Liver (tissue), 8 donors: ENCODE measurements at regions not wholly inside any gene's neighbourhood (a gene's known extent, or its start where the extent isn't known, plus 50 kb on each side); places are given as distances from the start of the nearest gene placed in this dataset.
"Not testable (repeated sequence)": the region's sequence is repeated elsewhere in the genome, so short reads cannot be mapped to it uniquely, and the experiment has no call there.

ENCODE experiments used
- DNase-seq: peaks from one replicate; pipeline ENCODE4 v3.0.0-alpha.2; 2017; ENCODE audit warnings: low spot score
- H3K27ac ChIP-seq, 2 donors: one replicate each; pipeline ENCODE4 v1.7.0; 2013; ENCODE audit warnings: inconsistent platforms in 2 of 2, low read length in 2 of 2, control low read depth in 1 of 2, low read depth in 1 of 2, mild to moderate bottlenecking in 1 of 2
- H3K27me3 ChIP-seq, 4 donors: one replicate each; pipeline versions ENCODE4 v1.6.1 to v1.7.0; 2013; ENCODE audit warnings: low read length in 3 of 4, inconsistent platforms in 1 of 4, mild to moderate bottlenecking in 1 of 4, moderate library complexity in 1 of 4; ENCODE audit not compliant: control insufficient read depth in 4 of 4, insufficient read depth in 4 of 4
- H3K36me3 ChIP-seq, 4 donors: one replicate each; pipeline versions ENCODE4 v1.6.1 to v1.7.0; 2013; ENCODE audit warnings: low read length in 3 of 4, mild to moderate bottlenecking in 3 of 4, low read depth in 1 of 4, moderate library complexity in 1 of 4; ENCODE audit not compliant: control insufficient read depth in 4 of 4, insufficient read depth in 3 of 4
- H3K4me1 ChIP-seq, 4 donors: one replicate each; pipeline versions ENCODE4 v1.6.1 to v1.7.0; 2013; ENCODE audit warnings: low read length in 3 of 4, mild to moderate bottlenecking in 3 of 4, moderate library complexity in 1 of 4; ENCODE audit not compliant: control insufficient read depth in 4 of 4, insufficient read depth in 4 of 4
- H3K4me3 ChIP-seq, 3 donors: one replicate each; pipeline versions ENCODE4 v1.6.1 to v1.7.0; 2013; ENCODE audit warnings: low read length in 3 of 3, control low read depth in 1 of 3, low read depth in 1 of 3, mild to moderate bottlenecking in 1 of 3
- H3K9ac ChIP-seq, 2 donors: one replicate each; pipeline ENCODE4 v1.7.0; 2013; ENCODE audit warnings: low read length in 2 of 2, mild to moderate bottlenecking in 2 of 2, moderate library complexity in 2 of 2, control low read depth in 1 of 2, low read depth in 1 of 2
- H3K9me3 ChIP-seq, 4 donors: one replicate each; pipeline versions ENCODE4 v1.6.1 to v1.7.0; 2013; ENCODE audit warnings: low read length in 3 of 4; ENCODE audit not compliant: control insufficient read depth in 4 of 4
- ATF3 ChIP-seq: IDR thresholded peaks from 2 replicates; pipeline ENCODE4 v1.6.1; 2016; ENCODE audit warnings: antibody characterized with exemption
- EGR1 ChIP-seq, 2 donors: IDR thresholded peaks; 2 replicates each; pipeline ENCODE4 v1.6.1; 2016 to 2018; ENCODE audit warnings: antibody characterized with exemption in 2 of 2, low read depth in 2 of 2
- FOXA1 ChIP-seq: IDR thresholded peaks from 2 replicates; pipeline ENCODE4 v1.6.1; 2016; ENCODE audit warnings: antibody characterized with exemption
- FOXA2 ChIP-seq: IDR thresholded peaks from 2 replicates; pipeline ENCODE4 v1.6.1; 2016; ENCODE audit warnings: antibody characterized with exemption
- GABPA ChIP-seq, 2 donors: IDR thresholded peaks in 1 of 2; conservative IDR thresholded peaks in 1 of 2; 2 replicates each; pipeline ENCODE4 v1.6.1; 2016; ENCODE audit warnings: antibody characterized with exemption in 2 of 2, mild to moderate bottlenecking in 1 of 2, moderate library complexity in 1 of 2
- HNF4A ChIP-seq, 2 donors: conservative IDR thresholded peaks; 2 replicates each; pipeline ENCODE4 v1.6.1; 2016; ENCODE audit warnings: antibody characterized with exemption in 2 of 2, mild to moderate bottlenecking in 2 of 2
- HNF4G ChIP-seq: IDR thresholded peaks from 2 replicates; pipeline ENCODE4 v1.6.1; 2016; ENCODE audit warnings: antibody characterized with exemption
- JUND ChIP-seq, 2 donors: IDR thresholded peaks; 2 replicates each; pipeline ENCODE4 v1.6.1; 2016; ENCODE audit warnings: antibody characterized with exemption in 2 of 2
- MAX ChIP-seq: IDR thresholded peaks from 2 replicates; pipeline ENCODE4 v1.6.1; 2016; ENCODE audit warnings: antibody characterized with exemption
- NR2F2 ChIP-seq: IDR thresholded peaks from 2 replicates; pipeline ENCODE4 v1.6.1; 2016; ENCODE audit warnings: antibody characterized with exemption
- RAD21 ChIP-seq, 2 donors: IDR thresholded peaks; 2 replicates each; pipeline ENCODE4 v1.6.1; 2016; ENCODE audit warnings: antibody characterized with exemption in 2 of 2, mild to moderate bottlenecking in 2 of 2
- RXRA ChIP-seq, 2 donors: IDR thresholded peaks; 2 replicates each; pipeline ENCODE4 v1.6.1; 2017 to 2018; ENCODE audit warnings: antibody characterized with exemption in 2 of 2, mild to moderate bottlenecking in 1 of 2
- SP1 ChIP-seq: IDR thresholded peaks from 2 replicates; pipeline ENCODE4 v1.6.1; 2018; ENCODE audit warnings: antibody characterized with exemption, mild to moderate bottlenecking
- TAF1 ChIP-seq: conservative IDR thresholded peaks from 2 replicates; pipeline ENCODE4 v1.6.1; 2016; ENCODE audit warnings: antibody characterized with exemption, mild to moderate bottlenecking
- YY1 ChIP-seq: IDR thresholded peaks from 2 replicates; pipeline ENCODE4 v1.6.1; 2016; ENCODE audit warnings: antibody characterized with exemption, mild to moderate bottlenecking
- WGBS: extraction: QIAGEN DNeasy Blood & Tissue Kit; methylation state at CpG from one replicate; pipeline ENCODE4 v1.1.7; 2013; 5-methylcytosine and 5-hydroxymethylcytosine counted together
- TF ChIP-seq, protein P1 (sequence below): fragments of 150-350 bp; IDR thresholded peaks from 2 replicates; pipeline ENCODE4 v1.5.1; 2017; ENCODE audit warnings: improper control_type of control experiment, low read depth, low read length; ENCODE audit not compliant: missing input control
- TF ChIP-seq, protein P2 (sequence below): IDR thresholded peaks from 2 replicates; pipeline ENCODE4 v1.6.1; 2016; ENCODE audit warnings: antibody characterized with exemption
- TF ChIP-seq, protein P3 (sequence below): IDR thresholded peaks from 2 replicates; pipeline ENCODE4 v1.6.1; 2016; ENCODE audit warnings: antibody characterized with exemption, mild to moderate bottlenecking
- donor health status: healthy.
- donor health status: healthy.
- donor health status: healthy.
- donor health status: healthy.
- donor health status: healthy.

DNA sequence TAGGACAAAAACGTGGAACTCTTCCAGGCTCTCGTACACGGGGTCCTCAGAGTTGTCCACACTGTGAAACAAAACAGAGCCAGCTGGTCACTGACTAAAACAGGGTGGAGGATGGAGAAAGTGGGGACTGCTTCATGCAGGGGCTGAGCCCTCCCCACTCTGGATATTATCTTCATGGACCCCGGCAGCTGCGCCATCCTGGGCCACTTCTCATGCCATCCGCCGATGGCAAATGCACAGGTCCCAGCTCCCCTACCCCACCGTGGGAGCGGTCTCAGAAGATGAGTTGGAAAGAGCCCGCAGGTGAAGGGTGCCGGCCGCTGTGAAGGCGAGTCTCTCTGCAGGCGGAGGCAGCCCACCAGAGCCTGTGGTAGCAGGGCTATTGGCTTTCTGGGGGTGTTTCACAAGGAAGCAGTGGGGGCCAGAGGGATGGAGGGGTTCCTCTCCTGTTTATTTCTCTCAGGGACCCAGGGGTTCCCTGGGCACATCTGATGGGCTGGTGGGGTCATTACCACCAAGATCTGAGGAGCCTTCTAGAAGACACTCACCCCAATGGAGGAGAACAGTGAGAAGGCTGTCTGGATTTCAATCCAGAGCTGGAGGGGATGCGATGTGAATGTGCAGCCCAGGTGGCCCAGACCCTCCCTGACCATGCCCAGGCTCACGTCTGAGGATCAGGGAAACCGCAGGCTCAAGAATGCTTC, 177.3 kb downstream of the KLF13 start:
- Histone ChIP-seq H3K9me3 (no peaks in the 10 kb centered on the region), H3K9ac (no peak overlapping the region), H3K27ac (no peak overlapping the region), H3K36me3 (no peaks in the 10 kb centered on the region), H3K4me1 (no peaks in the 10 kb centered on the region), H3K27me3 (no peaks in the 10 kb centered on the region), H3K4me3 (no peak overlapping the region)
- 95% methylated on average over 17 of the region's 17 CpGs for WGBS
- TF ChIP-seq, protein P1, sequence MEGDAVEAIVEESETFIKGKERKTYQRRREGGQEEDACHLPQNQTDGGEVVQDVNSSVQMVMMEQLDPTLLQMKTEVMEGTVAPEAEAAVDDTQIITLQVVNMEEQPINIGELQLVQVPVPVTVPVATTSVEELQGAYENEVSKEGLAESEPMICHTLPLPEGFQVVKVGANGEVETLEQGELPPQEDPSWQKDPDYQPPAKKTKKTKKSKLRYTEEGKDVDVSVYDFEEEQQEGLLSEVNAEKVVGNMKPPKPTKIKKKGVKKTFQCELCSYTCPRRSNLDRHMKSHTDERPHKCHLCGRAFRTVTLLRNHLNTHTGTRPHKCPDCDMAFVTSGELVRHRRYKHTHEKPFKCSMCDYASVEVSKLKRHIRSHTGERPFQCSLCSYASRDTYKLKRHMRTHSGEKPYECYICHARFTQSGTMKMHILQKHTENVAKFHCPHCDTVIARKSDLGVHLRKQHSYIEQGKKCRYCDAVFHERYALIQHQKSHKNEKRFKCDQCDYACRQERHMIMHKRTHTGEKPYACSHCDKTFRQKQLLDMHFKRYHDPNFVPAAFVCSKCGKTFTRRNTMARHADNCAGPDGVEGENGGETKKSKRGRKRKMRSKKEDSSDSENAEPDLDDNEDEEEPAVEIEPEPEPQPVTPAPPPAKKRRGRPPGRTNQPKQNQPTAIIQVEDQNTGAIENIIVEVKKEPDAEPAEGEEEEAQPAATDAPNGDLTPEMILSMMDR = no peak
- TF ChIP-seq SP1 (no peak), TAF1 (no peak), MAX (no peak), RXRA (IDR thresholded peaks at IDR 0.05) (no peak), YY1 (no peak), EGR1 (IDR thresholded peaks at IDR 0.05; ENCODE audit: low read depth in 2 of 2) (no peak), GABPA (IDR thresholded peaks at IDR 0.05 in 1 of 2, conservative IDR thresholded peaks at IDR 0.05 in 1 of 2) (no peak), HNF4G (no peak)
- no peak for DNase-seq

DNA sequence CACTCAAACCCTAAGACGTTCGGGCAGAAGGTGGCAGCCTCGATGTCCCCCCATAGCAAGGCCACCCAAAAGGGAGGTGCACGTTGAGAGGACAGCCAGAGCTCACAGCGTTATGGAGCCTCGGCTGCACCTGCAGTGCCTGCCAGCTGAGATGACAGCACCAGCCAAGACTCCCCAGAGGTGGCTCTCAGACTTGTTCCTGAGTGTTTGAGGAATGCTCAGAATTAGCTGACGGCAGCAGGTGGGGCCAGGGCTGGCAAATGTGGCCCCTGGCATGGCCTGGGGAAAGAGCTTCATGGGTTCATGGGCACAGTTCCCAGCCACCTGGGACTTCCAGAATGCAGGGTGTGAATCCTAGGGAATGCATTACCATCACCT, 177.8 kb downstream of the KLF13 start:
- H3K27me3 ChIP-seq = no peaks in the 10 kb centered on the region
- DNase-seq = peak; percentile 31
- no peaks in the 10 kb centered on the region for H3K4me1 ChIP-seq
- H3K27ac ChIP-seq = no peak overlapping the region
- H3K4me3 ChIP-seq = no peak overlapping the region
- WGBS = 79% methylated on average over 7 of the region's 7 CpGs
- H3K36me3 ChIP-seq = no peaks in the 10 kb centered on the region
- TF ChIP-seq HNF4G = no peak
- TF ChIP-seq, protein P1 = no peak
- TF ChIP-seq, protein P2, sequence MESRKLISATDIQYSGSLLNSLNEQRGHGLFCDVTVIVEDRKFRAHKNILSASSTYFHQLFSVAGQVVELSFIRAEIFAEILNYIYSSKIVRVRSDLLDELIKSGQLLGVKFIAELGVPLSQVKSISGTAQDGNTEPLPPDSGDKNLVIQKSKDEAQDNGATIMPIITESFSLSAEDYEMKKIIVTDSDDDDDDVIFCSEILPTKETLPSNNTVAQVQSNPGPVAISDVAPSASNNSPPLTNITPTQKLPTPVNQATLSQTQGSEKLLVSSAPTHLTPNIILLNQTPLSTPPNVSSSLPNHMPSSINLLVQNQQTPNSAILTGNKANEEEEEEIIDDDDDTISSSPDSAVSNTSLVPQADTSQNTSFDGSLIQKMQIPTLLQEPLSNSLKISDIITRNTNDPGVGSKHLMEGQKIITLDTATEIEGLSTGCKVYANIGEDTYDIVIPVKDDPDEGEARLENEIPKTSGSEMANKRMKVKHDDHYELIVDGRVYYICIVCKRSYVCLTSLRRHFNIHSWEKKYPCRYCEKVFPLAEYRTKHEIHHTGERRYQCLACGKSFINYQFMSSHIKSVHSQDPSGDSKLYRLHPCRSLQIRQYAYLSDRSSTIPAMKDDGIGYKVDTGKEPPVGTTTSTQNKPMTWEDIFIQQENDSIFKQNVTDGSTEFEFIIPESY = no peak
- TF ChIP-seq GABPA (IDR thresholded peaks at IDR 0.05 in 1 of 2, conservative IDR thresholded peaks at IDR 0.05 in 1 of 2) = no peak
- no peak for TF ChIP-seq SP1
- TF ChIP-seq JUND (IDR thresholded peaks at IDR 0.05) = no peak
- no peak for TF ChIP-seq ATF3
- no peak for TF ChIP-seq FOXA1
- TF ChIP-seq MAX = no peak
- no peak for TF ChIP-seq HNF4A (conservative IDR thresholded peaks at IDR 0.05)
- TF ChIP-seq RAD21 (IDR thresholded peaks at IDR 0.05) = no peak
- TF ChIP-seq, protein P3, sequence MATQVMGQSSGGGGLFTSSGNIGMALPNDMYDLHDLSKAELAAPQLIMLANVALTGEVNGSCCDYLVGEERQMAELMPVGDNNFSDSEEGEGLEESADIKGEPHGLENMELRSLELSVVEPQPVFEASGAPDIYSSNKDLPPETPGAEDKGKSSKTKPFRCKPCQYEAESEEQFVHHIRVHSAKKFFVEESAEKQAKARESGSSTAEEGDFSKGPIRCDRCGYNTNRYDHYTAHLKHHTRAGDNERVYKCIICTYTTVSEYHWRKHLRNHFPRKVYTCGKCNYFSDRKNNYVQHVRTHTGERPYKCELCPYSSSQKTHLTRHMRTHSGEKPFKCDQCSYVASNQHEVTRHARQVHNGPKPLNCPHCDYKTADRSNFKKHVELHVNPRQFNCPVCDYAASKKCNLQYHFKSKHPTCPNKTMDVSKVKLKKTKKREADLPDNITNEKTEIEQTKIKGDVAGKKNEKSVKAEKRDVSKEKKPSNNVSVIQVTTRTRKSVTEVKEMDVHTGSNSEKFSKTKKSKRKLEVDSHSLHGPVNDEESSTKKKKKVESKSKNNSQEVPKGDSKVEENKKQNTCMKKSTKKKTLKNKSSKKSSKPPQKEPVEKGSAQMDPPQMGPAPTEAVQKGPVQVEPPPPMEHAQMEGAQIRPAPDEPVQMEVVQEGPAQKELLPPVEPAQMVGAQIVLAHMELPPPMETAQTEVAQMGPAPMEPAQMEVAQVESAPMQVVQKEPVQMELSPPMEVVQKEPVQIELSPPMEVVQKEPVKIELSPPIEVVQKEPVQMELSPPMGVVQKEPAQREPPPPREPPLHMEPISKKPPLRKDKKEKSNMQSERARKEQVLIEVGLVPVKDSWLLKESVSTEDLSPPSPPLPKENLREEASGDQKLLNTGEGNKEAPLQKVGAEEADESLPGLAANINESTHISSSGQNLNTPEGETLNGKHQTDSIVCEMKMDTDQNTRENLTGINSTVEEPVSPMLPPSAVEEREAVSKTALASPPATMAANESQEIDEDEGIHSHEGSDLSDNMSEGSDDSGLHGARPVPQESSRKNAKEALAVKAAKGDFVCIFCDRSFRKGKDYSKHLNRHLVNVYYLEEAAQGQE = no peak
- no peak for TF ChIP-seq RXRA (IDR thresholded peaks at IDR 0.05)
- no peak for TF ChIP-seq YY1
- TF ChIP-seq FOXA2 = no peak
- TF ChIP-seq NR2F2 = no peak
- no peak for TF ChIP-seq EGR1 (IDR thresholded peaks at IDR 0.05; ENCODE audit: low read depth in 2 of 2)
- no peak for TF ChIP-seq TAF1
- H3K9me3 ChIP-seq = no peaks in the 10 kb centered on the region
- no peak overlapping the region for H3K9ac ChIP-seq

- 86% methylated on average over 5 of the region's 5 CpGs for WGBS
- H3K4me1 ChIP-seq, DNase-seq, H3K36me3 ChIP-seq, H3K27ac ChIP-seq, H3K27me3 ChIP-seq, H3K9me3 ChIP-seq, H3K4me3 ChIP-seq, H3K9ac ChIP-seq: not testable (repeated sequence)
Observed at GRCh38 chr15:31507573-31507972, 180.9 kb downstream of the KLF13 start.
